SK-N-MC (cell line): ENCODE measurements at regions not wholly inside any gene's neighbourhood (a gene's known extent, or its start where the extent isn't known, plus 50 kb on each side); places are given as distances from the start of the nearest gene placed in this dataset.

Experiments used
- DNase-seq: peaks from one replicate; pipeline ENCODE4 v3.0.0-alpha.2; 2011; ENCODE audit warnings: low read depth, low spot score
- H3K27ac ChIP-seq: fragments of 200-600 bp; sonication (generic); 2 replicates; pipeline ENCODE4 v1.5.1; 2016; ENCODE audit warnings: mixed run types
- H3K36me3 ChIP-seq: fragments of 200-600 bp; sonication (generic); 2 replicates; pipeline ENCODE4 v1.6.1; 2017; ENCODE audit warnings: antibody characterized with exemption, low read length, mixed read lengths; ENCODE audit not compliant: insufficient read depth
- H3K4me3 ChIP-seq: fragments of 200-600 bp; sonication (generic); 2 replicates; pipeline ENCODE4 v1.5.1; 2016
- H3K9ac ChIP-seq: fragments of 200-600 bp; sonication (generic); 2 replicates; pipeline ENCODE4 v1.8.0; 2017; ENCODE audit warnings: mixed run types, mixed read lengths; ENCODE audit not compliant: insufficient read length
- H3K9me3 ChIP-seq: fragments of 200-600 bp; sonication (generic); 2 replicates; pipeline ENCODE4 v1.6.1; 2017; ENCODE audit warnings: low read depth, mild to moderate bottlenecking, antibody characterized with exemption, low read length, moderate library complexity, mixed read lengths
- EZH2 ChIP-seq: fragments of 200-600 bp; sonication (generic); IDR thresholded peaks from one replicate; pipeline ENCODE4 v1.6.1; 2017; ENCODE audit warnings: antibody characterized with exemption
- FOXP2 ChIP-seq: optimal IDR thresholded peaks from 2 replicates; pipeline ENCODE3; 2011; ENCODE audit warnings: mild to moderate bottlenecking, moderate library complexity; ENCODE audit not compliant: insufficient read depth; ENCODE audit errors: extremely low read length, control extremely low read depth
- POLR2AphosphoS5 ChIP-seq: IDR thresholded peaks from 2 replicates; pipeline ENCODE4 v1.6.1; 2012; ENCODE audit warnings: mild to moderate bottlenecking, low read depth, low read length, borderline replicate concordance

GRCh38 chr7:24405002-24405401 is 121.0 kb downstream of the NPY start:
- no peaks in the 10 kb centered on the region for H3K36me3 ChIP-seq
- H3K4me3 ChIP-seq, result no peak overlapping the region
- no peak for TF ChIP-seq FOXP2
- no peak for TF ChIP-seq POLR2AphosphoS5
- no peak for TF ChIP-seq EZH2

GRCh38 chr7:24406053-24406788 is 122.2 kb downstream of the NPY start:
- H3K9ac ChIP-seq, result no peak overlapping the region
- no peak for TF ChIP-seq FOXP2
- TF ChIP-seq POLR2AphosphoS5, result no peak; the same call in 1 of the 2 replicates
- no peak for TF ChIP-seq EZH2
- 0 out of 2 replicates have a peak overlapping the region, but pooled peaks have one; percentile 24 for H3K4me3 ChIP-seq
- DNase-seq, result peak; percentile 8
- H3K9me3 ChIP-seq, result no peaks in the 10 kb centered on the region
- H3K27ac ChIP-seq, result no peak overlapping the region
- no peaks in the 10 kb centered on the region for H3K36me3 ChIP-seq

More at GRCh38 chr7:24405002-24405401, 121.0 kb downstream of the NPY start:
- DNase-seq, result no peak
- H3K9me3 ChIP-seq, result no peaks in the 10 kb centered on the region
- H3K27ac ChIP-seq, result no peak overlapping the region
- H3K9ac ChIP-seq, result no peak overlapping the region

GRCh38 chr7:24406789-24407299 is 122.9 kb downstream of the NPY start:
- H3K9me3 ChIP-seq, result no peaks in the 10 kb centered on the region
- H3K36me3 ChIP-seq, result no peaks in the 10 kb centered on the region
- DNase-seq, result no peak
- H3K27ac ChIP-seq, result no peak overlapping the region
- H3K4me3 ChIP-seq, result no peak overlapping the region
- H3K9ac ChIP-seq, result no peak overlapping the region
- TF ChIP-seq POLR2AphosphoS5, result no peak
- no peak for TF ChIP-seq FOXP2
- no peak for TF ChIP-seq EZH2

GRCh38 chr7:24407965-24408364 is 124.0 kb downstream of the NPY start:
- no peak for TF ChIP-seq FOXP2
- no peak for TF ChIP-seq EZH2
- TF ChIP-seq POLR2AphosphoS5, result no peak
- DNase-seq, result no peak
- Histone ChIP-seq H3K9ac (no peak overlapping the region), H3K36me3 (no peaks in the 10 kb centered on the region), H3K4me3 (no peak overlapping the region), H3K27ac (no peak overlapping the region), H3K9me3 (no peaks in the 10 kb centered on the region)

- TF ChIP-seq EZH2, result no peak
- no peak for TF ChIP-seq FOXP2
- TF ChIP-seq POLR2AphosphoS5, result no peak
- Histone ChIP-seq H3K4me3 (no peak overlapping the region), H3K27ac (no peak overlapping the region), H3K36me3 (no peaks in the 10 kb centered on the region), H3K9ac (no peak overlapping the region), H3K9me3 (no peaks in the 10 kb centered on the region)
- DNase-seq, result no peak
Measured at GRCh38 chr7:24408798-24409430, 124.9 kb downstream of the NPY start.

GRCh38 chr7:24409431-24410024 is 125.5 kb downstream of the NPY start:
- TF ChIP-seq EZH2, result no peak
- no peak for TF ChIP-seq POLR2AphosphoS5
- TF ChIP-seq FOXP2, result no peak
- no peaks in the 10 kb centered on the region for H3K36me3 ChIP-seq
- no peak for DNase-seq
- H3K27ac ChIP-seq, result no peak overlapping the region
- H3K9ac ChIP-seq, result no peak overlapping the region
- H3K4me3 ChIP-seq, result no peak overlapping the region
- no peaks in the 10 kb centered on the region for H3K9me3 ChIP-seq

GRCh38 chr7:24411226-24411625 is 127.2 kb downstream of the NPY start:
- no peaks in the 10 kb centered on the region for H3K36me3 ChIP-seq
- H3K9ac ChIP-seq, result no peak overlapping the region
- H3K9me3 ChIP-seq, result no peaks in the 10 kb centered on the region
- no peak for TF ChIP-seq POLR2AphosphoS5
- no peak for TF ChIP-seq FOXP2
- no peak for TF ChIP-seq EZH2
- DNase-seq, result no peak
- no peak overlapping the region for H3K27ac ChIP-seq
- no peak overlapping the region for H3K4me3 ChIP-seq

GRCh38 chr7:24417526-24418120 is 133.6 kb downstream of the NPY start:
- no peaks in the 10 kb centered on the region for H3K36me3 ChIP-seq

More at GRCh38 chr7:24417526-24418120, 133.6 kb downstream of the NPY start:
- Histone ChIP-seq H3K4me3 (no peak overlapping the region), H3K9me3 (no peaks in the 10 kb centered on the region), H3K9ac (no peak overlapping the region), H3K27ac (no peak overlapping the region)
- TF ChIP-seq EZH2 (no peak), POLR2AphosphoS5 (no peak), FOXP2 (no peak)
- no peak for DNase-seq
